ENCODE measurements at regions not wholly inside any gene's neighbourhood (a gene's known extent, or its start where the extent isn't known, plus 50 kb on each side); places are given as distances from the start of the nearest gene placed in this dataset.

DNA sequence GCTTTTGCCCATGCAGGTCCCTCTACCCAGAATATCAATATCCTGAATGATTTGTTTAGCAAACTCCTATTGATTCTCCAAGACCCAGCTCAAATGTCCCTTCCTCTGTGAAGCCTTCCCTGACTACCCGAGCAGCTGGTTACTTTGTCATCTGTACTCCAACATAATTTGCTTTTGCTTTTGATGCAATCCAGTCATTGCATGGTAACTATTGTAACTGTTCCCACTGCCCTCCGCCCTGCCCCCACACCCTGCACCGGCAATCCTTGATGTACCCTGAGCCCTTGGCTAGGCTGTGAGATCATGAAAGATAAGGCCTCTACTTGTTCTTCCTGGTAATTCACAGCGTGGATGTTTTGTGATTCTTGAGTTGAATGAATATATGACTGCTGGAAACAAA, 119.9 kb upstream of the BOD1 start:
- DNase-seq = peak; percentile 68
- Histone ChIP-seq H3K27ac (peak overlapping the region in 1 of 4 donors; percentile 14), H3K9me3 (no peaks in the 10 kb centered on the region), H3K4me1 (peaks cover 0 to 7% (median 3%) of the 10 kb centered on the region in 4 donors), H3K4me3 (no peak overlapping the region), H3K36me3 (no peaks in the 10 kb centered on the region), H3K27me3 (no peaks in the 10 kb centered on the region)
- TF ChIP-seq, protein P1, sequence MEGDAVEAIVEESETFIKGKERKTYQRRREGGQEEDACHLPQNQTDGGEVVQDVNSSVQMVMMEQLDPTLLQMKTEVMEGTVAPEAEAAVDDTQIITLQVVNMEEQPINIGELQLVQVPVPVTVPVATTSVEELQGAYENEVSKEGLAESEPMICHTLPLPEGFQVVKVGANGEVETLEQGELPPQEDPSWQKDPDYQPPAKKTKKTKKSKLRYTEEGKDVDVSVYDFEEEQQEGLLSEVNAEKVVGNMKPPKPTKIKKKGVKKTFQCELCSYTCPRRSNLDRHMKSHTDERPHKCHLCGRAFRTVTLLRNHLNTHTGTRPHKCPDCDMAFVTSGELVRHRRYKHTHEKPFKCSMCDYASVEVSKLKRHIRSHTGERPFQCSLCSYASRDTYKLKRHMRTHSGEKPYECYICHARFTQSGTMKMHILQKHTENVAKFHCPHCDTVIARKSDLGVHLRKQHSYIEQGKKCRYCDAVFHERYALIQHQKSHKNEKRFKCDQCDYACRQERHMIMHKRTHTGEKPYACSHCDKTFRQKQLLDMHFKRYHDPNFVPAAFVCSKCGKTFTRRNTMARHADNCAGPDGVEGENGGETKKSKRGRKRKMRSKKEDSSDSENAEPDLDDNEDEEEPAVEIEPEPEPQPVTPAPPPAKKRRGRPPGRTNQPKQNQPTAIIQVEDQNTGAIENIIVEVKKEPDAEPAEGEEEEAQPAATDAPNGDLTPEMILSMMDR (IDR thresholded peaks at IDR 0.05) = no peak
- TF ChIP-seq POLR2A (IDR thresholded peaks at IDR 0.05) (no peak), POLR2AphosphoS5 (IDR thresholded peaks at IDR 0.05) (no peak), EP300 (IDR thresholded peaks at IDR 0.05; ENCODE audit: low read depth) (no peak)
- intact Hi-C loops (cut with DNase I; ENCODE audit: low total_unique reads) = no loop called here
- 50 to 60% methylated on average over 3 to 4 of the region's 4 CpGs for WGBS, 2 donors (ENCODE audit: low coverage in 1 of 2)
- in situ Hi-C loops (cut with MboI; ENCODE audit: low pct_ligation_motif_present in 1 of 4, low pct_unique_long_range_greater_than_20kb in 1 of 4, low sequenced_read_pairs in 3 of 4) = no loop called here

DNA sequence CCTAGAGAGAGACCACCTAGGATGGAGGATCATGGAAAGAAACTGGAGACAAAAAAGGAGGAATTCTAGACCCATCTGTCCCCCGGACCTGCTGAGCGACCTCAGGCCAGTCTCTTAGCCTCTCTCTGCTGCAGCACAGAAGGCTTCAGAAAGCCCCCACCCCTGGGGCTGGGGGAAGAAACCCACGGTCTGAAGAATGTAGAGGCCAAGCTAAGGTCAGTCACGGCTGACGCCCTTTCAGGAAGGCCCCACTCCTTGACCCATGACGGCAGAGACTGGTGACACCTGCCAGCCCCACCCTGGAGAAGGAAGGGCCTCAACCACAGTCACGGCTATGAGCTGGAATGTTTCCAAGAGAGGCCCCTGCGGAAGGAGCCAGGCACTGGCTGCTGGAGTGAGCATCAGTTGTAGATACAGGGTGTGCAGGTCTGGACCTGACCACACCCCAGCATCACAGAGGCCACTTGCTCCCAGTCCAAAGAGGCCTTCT, 120.5 kb upstream of the BOD1 start:
- intact Hi-C loops (cut with DNase I; ENCODE audit: low total_unique reads) (no loop called here), in situ Hi-C loops (cut with MboI; ENCODE audit: low pct_ligation_motif_present in 1 of 4, low pct_unique_long_range_greater_than_20kb in 1 of 4, low sequenced_read_pairs in 3 of 4) (no loop called here)
- peak; percentile 71 for DNase-seq
- H3K9me3 ChIP-seq = no peaks in the 10 kb centered on the region
- no peak overlapping the region for H3K4me3 ChIP-seq
- TF ChIP-seq, protein P1 (IDR thresholded peaks at IDR 0.05) = no peak
- TF ChIP-seq POLR2AphosphoS5 (IDR thresholded peaks at IDR 0.05) (peak in 1 of 3 donors; percentile 8), POLR2A (IDR thresholded peaks at IDR 0.05) (no peak), EP300 (IDR thresholded peaks at IDR 0.05; ENCODE audit: low read depth) (no peak)
- no peaks in the 10 kb centered on the region for H3K36me3 ChIP-seq
- H3K4me1 ChIP-seq = peaks cover 0 to 7% (median 3%) of the 10 kb centered on the region in 4 donors
- 27% methylated on average over 8 of the region's 8 CpGs; no CpG with 5 or more reads in 1 of the 2 donors for WGBS, 2 donors (ENCODE audit: low coverage in 1 of 2)
- peak overlapping the region in 1 of 4 donors; percentile 14 for H3K27ac ChIP-seq
- H3K27me3 ChIP-seq = no peaks in the 10 kb centered on the region

DNA sequence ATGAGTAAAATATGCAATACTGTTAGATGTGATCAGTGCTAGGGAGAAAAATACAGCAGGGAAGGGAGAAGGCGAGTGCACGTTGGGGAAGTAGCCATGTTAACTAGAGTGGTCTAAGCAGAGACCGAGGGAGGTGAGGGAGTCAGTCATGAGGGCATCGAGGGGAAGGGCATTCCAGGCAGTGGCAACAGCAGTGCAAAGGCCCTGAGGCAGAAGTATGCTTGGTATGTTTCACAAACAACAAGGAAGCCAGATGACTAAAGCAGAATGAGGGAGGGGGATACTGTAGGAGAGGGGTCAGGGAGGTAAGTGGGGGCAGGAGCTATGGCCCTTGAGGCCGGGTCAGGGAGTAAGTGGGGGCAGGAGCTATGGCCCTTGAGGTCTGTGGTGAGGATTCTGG, 123.3 kb upstream of the BOD1 start:
- TF ChIP-seq POLR2AphosphoS5 (IDR thresholded peaks at IDR 0.05) (no peak), EP300 (IDR thresholded peaks at IDR 0.05; ENCODE audit: low read depth) (no peak), POLR2A (IDR thresholded peaks at IDR 0.05) (no peak)
- TF ChIP-seq, protein P1 (IDR thresholded peaks at IDR 0.05) = no peak
- in situ Hi-C loops (cut with MboI; ENCODE audit: low pct_ligation_motif_present in 1 of 4, low pct_unique_long_range_greater_than_20kb in 1 of 4, low sequenced_read_pairs in 3 of 4) = no loop called here

DNA sequence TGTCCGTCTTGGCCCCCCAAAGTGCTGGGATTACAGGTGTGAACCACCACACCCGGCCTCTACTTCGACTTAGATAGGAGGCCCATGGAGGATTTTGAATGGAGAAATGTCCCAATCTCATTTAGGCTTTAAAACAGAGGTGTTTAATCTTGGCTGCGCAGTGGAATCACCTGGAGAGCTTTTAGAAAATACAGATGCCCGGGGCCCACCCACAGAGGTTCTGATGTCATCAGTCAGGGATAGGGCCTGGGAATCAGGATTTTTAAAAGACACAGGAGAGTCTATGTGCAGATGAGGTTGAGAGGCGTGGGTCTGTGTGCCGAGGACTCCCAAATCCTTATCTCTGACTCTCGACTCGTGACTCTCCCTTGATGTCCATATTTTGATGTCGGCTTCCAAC, 124.0 kb upstream of the BOD1 start:
- H3K4me1 ChIP-seq = peaks cover 0 to 7% (median 3%) of the 10 kb centered on the region in 4 donors
- no peaks in the 10 kb centered on the region for H3K9me3 ChIP-seq
- intact Hi-C loops (cut with DNase I; ENCODE audit: low total_unique reads) = no loop called here
- DNase-seq = no peak
- H3K36me3 ChIP-seq = no peaks in the 10 kb centered on the region
- H3K4me3 ChIP-seq = no peak overlapping the region
- no peak overlapping the region for H3K27ac ChIP-seq
- in situ Hi-C loops (cut with MboI; ENCODE audit: low pct_ligation_motif_present in 1 of 4, low pct_unique_long_range_greater_than_20kb in 1 of 4, low sequenced_read_pairs in 3 of 4) = no loop called here
- 95 to 100% methylated on average over 6 to 10 of the region's 10 CpGs for WGBS, 2 donors (ENCODE audit: low coverage in 1 of 2)
- TF ChIP-seq, protein P1 (IDR thresholded peaks at IDR 0.05) = no peak
- TF ChIP-seq POLR2A (IDR thresholded peaks at IDR 0.05) = no peak
- no peak for TF ChIP-seq POLR2AphosphoS5 (IDR thresholded peaks at IDR 0.05)
- no peak for TF ChIP-seq EP300 (IDR thresholded peaks at IDR 0.05; ENCODE audit: low read depth)
- no peaks in the 10 kb centered on the region for H3K27me3 ChIP-seq

More for the DNA sequence above, 123.3 kb upstream of the BOD1 start:
- 87 to 93% methylated on average over 4 to 5 of the region's 5 CpGs for WGBS, 2 donors (ENCODE audit: low coverage in 1 of 2)
- H3K27me3 ChIP-seq = no peaks in the 10 kb centered on the region
- intact Hi-C loops (cut with DNase I; ENCODE audit: low total_unique reads) = no loop called here
- H3K4me3 ChIP-seq = no peak overlapping the region
- H3K36me3 ChIP-seq = no peaks in the 10 kb centered on the region
- H3K27ac ChIP-seq = no peak overlapping the region
- no peak for DNase-seq
- H3K9me3 ChIP-seq = no peaks in the 10 kb centered on the region
- peaks cover 0 to 7% (median 3%) of the 10 kb centered on the region in 4 donors for H3K4me1 ChIP-seq

Measured in transverse colon (tissue), 4 donors.